Suprapubic skin (tissue), 4 donors: ENCODE measurements at regions not wholly inside any gene's neighbourhood (a gene's known extent, or its start where the extent isn't known, plus 50 kb on each side); places are given as distances from the start of the nearest gene placed in this dataset.

Experiments
- DNase-seq, 2 donors: peaks; one replicate each; pipeline ENCODE4 v3.0.0-alpha.2; 2019; ENCODE audit warnings: low spot score in 2 of 2
- H3K27ac ChIP-seq: fragments of 200-600 bp; sonication (generic); one replicate; pipeline ENCODE4 v1.5.1; 2019
- H3K27me3 ChIP-seq: fragments of 200-600 bp; sonication (generic); one replicate; pipeline ENCODE4 v1.5.1; 2019
- H3K36me3 ChIP-seq: fragments of 200-600 bp; sonication (generic); one replicate; pipeline ENCODE4 v1.5.1; 2019
- H3K4me1 ChIP-seq: fragments of 200-600 bp; sonication (generic); one replicate; pipeline ENCODE4 v1.5.1; 2019
- H3K4me3 ChIP-seq: fragments of 200-600 bp; sonication (generic); one replicate; pipeline ENCODE4 v1.5.1; 2019; ENCODE audit warnings: mild to moderate bottlenecking
- H3K9me3 ChIP-seq: fragments of 200-600 bp; sonication (generic); one replicate; pipeline ENCODE4 v1.5.1; 2019
- EP300 ChIP-seq: sonication (generic); formaldehyde crosslinking; IDR thresholded peaks from one replicate; pipeline ENCODE4 v1.6.1; 2017; ENCODE audit warnings: antibody characterized with exemption
- POLR2A ChIP-seq, 2 donors: fragments of 450-650 bp; IDR thresholded peaks; one replicate each; pipeline ENCODE4 v1.6.1; 2017; ENCODE audit warnings: antibody characterized with exemption in 2 of 2, mild to moderate bottlenecking in 2 of 2, moderate library complexity in 2 of 2
- POLR2AphosphoS5 ChIP-seq, 3 donors: sonication (generic); formaldehyde crosslinking; IDR thresholded peaks; one replicate each; pipeline ENCODE4 v1.6.1; 2017; ENCODE audit warnings: antibody characterized with exemption in 3 of 3
- WGBS: methylation state at CpG from one replicate; pipeline ENCODE4 v1.1.5; 2018; 5-methylcytosine and 5-hydroxymethylcytosine counted together
- TF ChIP-seq, protein P1 (sequence below), 2 donors: fragments of 200-600 bp in 1 of 2; fragments of 450-650 bp in 1 of 2; sonication (generic) in 1 of 2; IDR thresholded peaks; one replicate each; pipeline ENCODE4 v1.5.1; 2016 to 2019; ENCODE audit warnings: antibody characterized with exemption in 2 of 2, mild to moderate bottlenecking in 1 of 2, moderate library complexity in 1 of 2

DNA sequence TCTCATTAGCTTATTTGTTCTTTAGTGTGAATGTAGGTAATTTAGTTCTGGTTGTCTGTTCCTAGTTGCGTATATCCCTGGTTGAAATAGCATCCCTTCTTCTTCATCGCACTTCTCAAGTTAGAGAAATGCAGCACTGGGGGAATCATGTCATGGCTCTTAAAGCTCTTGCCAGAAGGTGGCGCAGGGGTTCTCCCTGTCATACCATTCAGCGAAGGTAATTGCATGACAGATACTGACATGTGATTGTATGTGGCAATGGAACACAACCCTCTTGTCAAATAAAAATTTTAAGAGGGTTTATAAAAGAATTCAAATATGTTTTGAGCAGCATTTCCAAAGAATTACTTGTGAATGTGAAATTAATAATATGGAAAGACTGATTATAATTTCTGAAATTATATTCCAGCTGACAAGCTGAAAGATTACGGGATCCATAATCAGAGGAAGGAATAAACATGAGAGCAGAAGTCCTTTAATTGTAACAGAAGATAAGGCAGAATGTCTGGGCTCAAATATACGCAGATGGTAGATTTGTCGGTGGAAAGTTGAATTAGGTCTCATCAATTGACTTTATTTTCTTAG is 411.7 kb downstream of the DSEL start:
- H3K4me3 ChIP-seq, result no peak overlapping the region
- no peaks in the 10 kb centered on the region for H3K9me3 ChIP-seq
- TF ChIP-seq POLR2AphosphoS5 (IDR thresholded peaks at IDR 0.05), result no peak
- TF ChIP-seq, protein P1, sequence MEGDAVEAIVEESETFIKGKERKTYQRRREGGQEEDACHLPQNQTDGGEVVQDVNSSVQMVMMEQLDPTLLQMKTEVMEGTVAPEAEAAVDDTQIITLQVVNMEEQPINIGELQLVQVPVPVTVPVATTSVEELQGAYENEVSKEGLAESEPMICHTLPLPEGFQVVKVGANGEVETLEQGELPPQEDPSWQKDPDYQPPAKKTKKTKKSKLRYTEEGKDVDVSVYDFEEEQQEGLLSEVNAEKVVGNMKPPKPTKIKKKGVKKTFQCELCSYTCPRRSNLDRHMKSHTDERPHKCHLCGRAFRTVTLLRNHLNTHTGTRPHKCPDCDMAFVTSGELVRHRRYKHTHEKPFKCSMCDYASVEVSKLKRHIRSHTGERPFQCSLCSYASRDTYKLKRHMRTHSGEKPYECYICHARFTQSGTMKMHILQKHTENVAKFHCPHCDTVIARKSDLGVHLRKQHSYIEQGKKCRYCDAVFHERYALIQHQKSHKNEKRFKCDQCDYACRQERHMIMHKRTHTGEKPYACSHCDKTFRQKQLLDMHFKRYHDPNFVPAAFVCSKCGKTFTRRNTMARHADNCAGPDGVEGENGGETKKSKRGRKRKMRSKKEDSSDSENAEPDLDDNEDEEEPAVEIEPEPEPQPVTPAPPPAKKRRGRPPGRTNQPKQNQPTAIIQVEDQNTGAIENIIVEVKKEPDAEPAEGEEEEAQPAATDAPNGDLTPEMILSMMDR (IDR thresholded peaks at IDR 0.05), result peak; percentile 47 to 54
- H3K27ac ChIP-seq, result no peak overlapping the region
- H3K4me1 ChIP-seq, result no peaks in the 10 kb centered on the region
- DNase-seq, result peak in 1 of 2 donors; percentile 73
- H3K36me3 ChIP-seq, result no peaks in the 10 kb centered on the region
- 43% methylated on average over 7 of the region's 7 CpGs for WGBS
- no peaks in the 10 kb centered on the region for H3K27me3 ChIP-seq

DNA sequence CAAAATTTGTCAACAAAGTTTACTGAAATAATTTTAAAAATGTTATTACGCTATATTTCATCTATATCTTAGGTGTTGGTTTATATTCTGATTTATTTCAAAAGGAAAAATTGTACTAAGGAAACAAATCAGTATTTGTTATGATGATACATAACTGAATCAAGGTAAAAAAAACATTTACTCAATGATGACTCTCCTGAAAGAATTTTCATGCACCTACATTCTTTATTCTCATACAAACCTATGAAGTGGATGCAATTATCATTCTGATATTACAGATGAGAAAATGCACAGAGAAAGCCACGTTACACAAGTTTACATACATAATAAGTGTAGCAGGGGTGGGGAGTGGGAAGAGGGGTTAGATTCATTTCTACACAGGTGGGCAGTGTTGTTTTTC is 422.4 kb downstream of the DSEL start:
- Histone ChIP-seq H3K9me3 (no peaks in the 10 kb centered on the region), H3K4me1 (no peaks in the 10 kb centered on the region), H3K4me3 (no peak overlapping the region), H3K27me3 (no peaks in the 10 kb centered on the region), H3K36me3 (no peaks in the 10 kb centered on the region), H3K27ac (no peak overlapping the region)
- no peak for DNase-seq
- TF ChIP-seq, protein P1 (IDR thresholded peaks at IDR 0.05), result no peak
- TF ChIP-seq EP300 (no peak), POLR2AphosphoS5 (IDR thresholded peaks at IDR 0.05) (no peak), POLR2A (IDR thresholded peaks at IDR 0.05) (no peak)
- WGBS, result 76% methylated on average over 2 of the region's 2 CpGs

DNA sequence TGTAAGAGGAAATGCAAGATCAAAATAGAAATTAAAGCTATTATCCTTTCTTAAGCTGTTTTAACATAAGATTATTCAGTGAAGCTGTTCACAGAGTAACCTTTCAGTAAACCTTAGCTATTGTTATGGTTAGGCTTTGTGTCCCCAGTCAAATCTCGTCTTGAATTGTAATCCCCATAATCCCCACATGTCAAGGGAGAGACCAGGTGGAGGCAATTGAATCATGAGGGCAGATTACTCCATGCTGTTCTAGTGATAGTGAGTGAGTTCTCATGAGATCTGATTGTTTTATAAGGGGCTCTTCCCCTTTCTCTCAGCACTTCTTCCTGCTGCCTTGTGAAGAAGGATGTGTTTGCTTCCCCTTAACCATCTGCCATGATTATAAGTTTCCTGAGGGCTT is 424.4 kb downstream of the DSEL start:
- no peaks in the 10 kb centered on the region for H3K9me3 ChIP-seq
- WGBS, result 38% methylated on average over 1 of the region's 1 CpG
- TF ChIP-seq POLR2A (IDR thresholded peaks at IDR 0.05) (no peak), POLR2AphosphoS5 (IDR thresholded peaks at IDR 0.05) (no peak), EP300 (no peak)
- TF ChIP-seq, protein P1 (IDR thresholded peaks at IDR 0.05), result no peak

DNA sequence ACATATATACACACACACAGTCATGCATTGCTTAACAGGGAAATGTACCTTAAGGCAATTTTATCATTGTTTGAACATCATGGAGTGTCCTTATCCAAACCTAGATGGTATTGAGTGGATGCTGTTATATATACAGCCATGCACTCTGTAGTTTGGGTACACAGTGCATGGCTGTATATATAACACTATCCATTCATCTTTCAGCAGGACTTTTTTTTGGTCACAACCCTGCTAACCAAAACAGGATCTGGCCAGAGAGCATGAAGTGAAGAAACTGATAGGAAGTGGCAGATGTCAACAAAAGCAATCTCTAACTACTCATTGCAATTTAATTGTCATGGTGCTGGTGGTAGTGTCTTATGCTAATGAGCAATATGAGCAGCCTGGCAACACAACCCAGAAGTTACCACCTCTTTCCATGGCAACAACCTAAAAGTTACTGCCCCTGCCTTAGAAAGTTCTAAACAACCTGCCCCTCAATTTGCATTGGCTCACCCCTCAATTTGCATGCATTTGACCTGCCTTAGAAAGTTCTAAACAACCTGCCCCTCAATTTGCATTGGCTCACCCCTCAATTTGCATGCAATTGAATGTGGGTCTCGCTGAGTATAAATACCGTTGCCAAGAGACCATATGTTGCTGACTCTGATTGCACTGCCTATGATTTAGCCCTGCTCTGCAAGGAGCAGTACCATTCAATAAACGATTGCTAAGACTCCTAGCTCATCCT is 434.9 kb downstream of the DSEL start:
- no peaks in the 10 kb centered on the region for H3K36me3 ChIP-seq
- H3K27ac ChIP-seq, result no peak overlapping the region
- H3K9me3 ChIP-seq, result no peaks in the 10 kb centered on the region
- H3K4me3 ChIP-seq, result no peak overlapping the region
- TF ChIP-seq POLR2AphosphoS5 (IDR thresholded peaks at IDR 0.05) (no peak), POLR2A (IDR thresholded peaks at IDR 0.05) (no peak), EP300 (no peak)
- TF ChIP-seq, protein P1 (IDR thresholded peaks at IDR 0.05), result no peak
- no peaks in the 10 kb centered on the region for H3K27me3 ChIP-seq
- WGBS, result 55% methylated on average over 3 of the region's 3 CpGs
- no peaks in the 10 kb centered on the region for H3K4me1 ChIP-seq
- no peak for DNase-seq

More for the DNA sequence above, 424.4 kb downstream of the DSEL start:
- no peak for DNase-seq
- no peaks in the 10 kb centered on the region for H3K36me3 ChIP-seq
- H3K4me3 ChIP-seq, result no peak overlapping the region
- H3K27ac ChIP-seq, result no peak overlapping the region
- no peaks in the 10 kb centered on the region for H3K4me1 ChIP-seq
- H3K27me3 ChIP-seq, result no peaks in the 10 kb centered on the region

DNA sequence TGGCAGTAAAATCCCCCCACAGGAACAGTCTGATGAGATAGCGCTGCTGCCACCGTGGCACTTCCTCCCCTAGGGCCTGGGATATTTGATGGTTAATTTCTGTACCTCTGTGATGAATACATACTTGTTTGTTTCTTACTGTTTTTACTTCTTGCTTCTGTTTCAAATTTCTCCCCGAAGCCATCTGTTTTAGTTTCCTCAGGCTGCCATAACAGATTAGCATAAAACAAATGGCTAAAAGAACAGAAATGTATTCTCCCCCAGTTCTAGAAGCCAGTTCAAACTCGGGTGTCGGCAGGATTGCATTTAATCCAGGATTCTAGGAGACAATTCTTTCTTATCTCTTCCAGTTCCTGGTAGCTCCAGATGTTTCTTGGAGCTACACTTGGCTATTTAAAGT is 435.9 kb downstream of the DSEL start:
- Histone ChIP-seq H3K27me3 (no peaks in the 10 kb centered on the region), H3K27ac (no peak overlapping the region), H3K9me3 (no peaks in the 10 kb centered on the region), H3K4me1 (no peaks in the 10 kb centered on the region), H3K4me3 (no peak overlapping the region), H3K36me3 (no peaks in the 10 kb centered on the region)
- 63% methylated on average over 5 of the region's 5 CpGs for WGBS
- DNase-seq, result no peak
- TF ChIP-seq, protein P1 (IDR thresholded peaks at IDR 0.05), result no peak
